ENCODE measurements at regions not wholly inside any gene's neighbourhood (a gene's known extent, or its start where the extent isn't known, plus 50 kb on each side); places are given as distances from the start of the nearest gene placed in this dataset.

DNA sequence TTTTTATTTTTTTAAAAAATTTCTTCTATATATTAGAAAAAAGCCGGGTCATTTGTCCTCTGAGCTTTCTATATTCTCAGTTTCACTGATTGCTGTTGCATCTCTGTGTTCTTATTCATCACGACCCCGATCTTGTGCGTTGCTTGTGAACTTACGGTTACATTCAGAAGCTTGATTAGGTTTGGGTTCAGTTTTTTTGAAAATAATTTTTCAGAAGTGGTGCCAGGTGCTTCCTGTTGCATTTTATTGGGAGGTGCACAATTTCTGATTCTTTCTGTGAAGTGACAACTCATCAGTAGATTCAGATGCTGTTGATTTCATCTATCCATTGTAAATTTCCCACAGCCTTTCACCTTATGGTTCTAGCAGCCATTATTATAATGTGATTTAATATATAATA, 147.3 kb downstream of the INHBB start:
- TF ChIP-seq ZNF16 (tag by site-specific recombination; IDR thresholded peaks at IDR 0.05; ENCODE audit: low read depth), result no peak
- no peak for TF ChIP-seq ZBTB7A (tag by site-specific recombination; IDR thresholded peaks at IDR 0.05; ENCODE audit: low read depth)
- no peak for TF ChIP-seq ZNF311 (tag by site-specific recombination; IDR thresholded peaks at IDR 0.05; ENCODE audit: borderline replicate concordance)
- TF ChIP-seq ZNF350 (tag by site-specific recombination; IDR thresholded peaks at IDR 0.05), result no peak
- no peak for TF ChIP-seq ZNF707 (tag by site-specific recombination; IDR thresholded peaks at IDR 0.05)
- no peak for TF ChIP-seq ZNF341 (tag by site-specific recombination; IDR thresholded peaks at IDR 0.05; ENCODE audit: low read depth)
- TF ChIP-seq ZNF274 (IDR thresholded peaks at IDR 0.05; ENCODE audit: low read length), result no peak
- no peak for TF ChIP-seq ZNF274 (tag by site-specific recombination; IDR thresholded peaks at IDR 0.05; ENCODE audit: borderline replicate concordance)
- TF ChIP-seq, protein P1, sequence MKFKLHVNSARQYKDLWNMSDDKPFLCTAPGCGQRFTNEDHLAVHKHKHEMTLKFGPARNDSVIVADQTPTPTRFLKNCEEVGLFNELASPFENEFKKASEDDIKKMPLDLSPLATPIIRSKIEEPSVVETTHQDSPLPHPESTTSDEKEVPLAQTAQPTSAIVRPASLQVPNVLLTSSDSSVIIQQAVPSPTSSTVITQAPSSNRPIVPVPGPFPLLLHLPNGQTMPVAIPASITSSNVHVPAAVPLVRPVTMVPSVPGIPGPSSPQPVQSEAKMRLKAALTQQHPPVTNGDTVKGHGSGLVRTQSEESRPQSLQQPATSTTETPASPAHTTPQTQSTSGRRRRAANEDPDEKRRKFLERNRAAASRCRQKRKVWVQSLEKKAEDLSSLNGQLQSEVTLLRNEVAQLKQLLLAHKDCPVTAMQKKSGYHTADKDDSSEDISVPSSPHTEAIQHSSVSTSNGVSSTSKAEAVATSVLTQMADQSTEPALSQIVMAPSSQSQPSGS (tag by site-specific recombination; IDR thresholded peaks at IDR 0.05; ENCODE audit: low read depth), result no peak
- TF ChIP-seq, protein P2, sequence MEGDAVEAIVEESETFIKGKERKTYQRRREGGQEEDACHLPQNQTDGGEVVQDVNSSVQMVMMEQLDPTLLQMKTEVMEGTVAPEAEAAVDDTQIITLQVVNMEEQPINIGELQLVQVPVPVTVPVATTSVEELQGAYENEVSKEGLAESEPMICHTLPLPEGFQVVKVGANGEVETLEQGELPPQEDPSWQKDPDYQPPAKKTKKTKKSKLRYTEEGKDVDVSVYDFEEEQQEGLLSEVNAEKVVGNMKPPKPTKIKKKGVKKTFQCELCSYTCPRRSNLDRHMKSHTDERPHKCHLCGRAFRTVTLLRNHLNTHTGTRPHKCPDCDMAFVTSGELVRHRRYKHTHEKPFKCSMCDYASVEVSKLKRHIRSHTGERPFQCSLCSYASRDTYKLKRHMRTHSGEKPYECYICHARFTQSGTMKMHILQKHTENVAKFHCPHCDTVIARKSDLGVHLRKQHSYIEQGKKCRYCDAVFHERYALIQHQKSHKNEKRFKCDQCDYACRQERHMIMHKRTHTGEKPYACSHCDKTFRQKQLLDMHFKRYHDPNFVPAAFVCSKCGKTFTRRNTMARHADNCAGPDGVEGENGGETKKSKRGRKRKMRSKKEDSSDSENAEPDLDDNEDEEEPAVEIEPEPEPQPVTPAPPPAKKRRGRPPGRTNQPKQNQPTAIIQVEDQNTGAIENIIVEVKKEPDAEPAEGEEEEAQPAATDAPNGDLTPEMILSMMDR (tag by site-specific recombination; IDR thresholded peaks at IDR 0.05), result no peak
- no peak for TF ChIP-seq GLIS1 (tag by site-specific recombination; IDR thresholded peaks at IDR 0.05)
